ENCODE measurements at regions not wholly inside any gene's neighbourhood (a gene's known extent, or its start where the extent isn't known, plus 50 kb on each side); places are given as distances from the start of the nearest gene placed in this dataset.

- TF ChIP-seq ETV6 (conservative IDR thresholded peaks at IDR 0.05 in 1 of 2, IDR thresholded peaks at IDR 0.05 in 1 of 2; ENCODE audit: borderline replicate concordance in 1 of 2, low read depth in 1 of 2) (no peak), TAF1 (IDR thresholded peaks at IDR 0.05; ENCODE audit: borderline replicate concordance, low read depth, low read length) (no peak), ZSCAN29 (IDR thresholded peaks at IDR 0.05) (no peak), MAX (IDR thresholded peaks at IDR 0.05; ENCODE audit: low read depth, low read length) (no peak), LARP7 (IDR thresholded peaks at IDR 0.05) (no peak), EP300 (IDR thresholded peaks at IDR 0.05; ENCODE audit: borderline replicate concordance in 1 of 2, control insufficient read depth in 1 of 2, low read depth in 2 of 2, low read length in 2 of 2) (no peak), CREB1 (IDR thresholded peaks at IDR 0.05; ENCODE audit: low read depth) (no peak), FOS (IDR thresholded peaks at IDR 0.05; ENCODE audit: borderline replicate concordance, extremely low read depth, insufficient read length) (no peak), GABPA (IDR thresholded peaks at IDR 0.05; ENCODE audit: low read depth) (no peak), POLR2AphosphoS5 (IDR thresholded peaks at IDR 0.05; ENCODE audit: low read length) (no peak), NR2C2 (IDR thresholded peaks at IDR 0.05; ENCODE audit: borderline replicate concordance, control insufficient read depth, insufficient read length, low read depth) (no peak)
Measured at GRCh38 chr1:173275496-173275895, 68.4 kb upstream of the TNFSF4 start.

All from GM12878 (cell line).